Mesothelial cell of epicardium (in vitro differentiated cells): ENCODE measurements at regions not wholly inside any gene's neighbourhood (a gene's known extent, or its start where the extent isn't known, plus 50 kb on each side); places are given as distances from the start of the nearest gene placed in this dataset.
"Not testable (repeated sequence)": the region's sequence is repeated elsewhere in the genome, so short reads cannot be mapped to it uniquely, and the experiment has no call there.

Source experiments
- DNase-seq, 2 experiments: peaks; one replicate each; pipeline ENCODE4 v3.0.0; 2021; ENCODE audit warnings: low spot score in 2 of 2; ENCODE audit not compliant: unreplicated experiment in 2 of 2
- H3K27ac Mint-ChIP-seq: 2 replicates; pipeline ENCODE4 v1.8.0; 2021; ENCODE audit warnings: mixed read lengths
- H3K27me3 Mint-ChIP-seq: 2 replicates; pipeline ENCODE4 v1.8.0; 2021; ENCODE audit warnings: low read depth, mixed read lengths
- H3K36me3 Mint-ChIP-seq: 2 replicates; pipeline ENCODE4 v1.8.0; 2021; ENCODE audit warnings: mixed read lengths
- H3K4me1 Mint-ChIP-seq: 2 replicates; pipeline ENCODE4 v1.8.0; 2021; ENCODE audit warnings: mixed read lengths
- H3K4me3 Mint-ChIP-seq: 2 replicates; pipeline ENCODE4 v1.8.0; 2021; ENCODE audit warnings: mild to moderate bottlenecking, moderate library complexity, mixed read lengths
- H3K9me3 Mint-ChIP-seq: 2 replicates; pipeline ENCODE4 v1.8.0; 2021; ENCODE audit warnings: mixed read lengths
- TF ChIP-seq, protein P1 (sequence below): fragments of 200-600 bp; sonication (generic); IDR thresholded peaks from one replicate; pipeline ENCODE4 v1.5.0; 2021; ENCODE audit warnings: antibody characterized with exemption; ENCODE audit not compliant: unreplicated experiment

- not testable (repeated sequence) for H3K36me3 Mint-ChIP-seq
These were observed 51.5 kb upstream of the CDC42EP3 start for GRCh38 chr2:37722971-37723370.

GRCh38 chr2:37730037-37730818 is 58.8 kb upstream of the CDC42EP3 start:
- DNase-seq = no peak
- Mint-ChIP-seq H3K4me3 (no peak overlapping the region), H3K36me3 (no peaks in the 10 kb centered on the region), H3K4me1 (peaks cover 35% of the 10 kb centered on the region), H3K27me3 (no peaks in the 10 kb centered on the region), H3K27ac (peak overlapping the region; percentile 82), H3K9me3 (no peaks in the 10 kb centered on the region)
- TF ChIP-seq, protein P1, sequence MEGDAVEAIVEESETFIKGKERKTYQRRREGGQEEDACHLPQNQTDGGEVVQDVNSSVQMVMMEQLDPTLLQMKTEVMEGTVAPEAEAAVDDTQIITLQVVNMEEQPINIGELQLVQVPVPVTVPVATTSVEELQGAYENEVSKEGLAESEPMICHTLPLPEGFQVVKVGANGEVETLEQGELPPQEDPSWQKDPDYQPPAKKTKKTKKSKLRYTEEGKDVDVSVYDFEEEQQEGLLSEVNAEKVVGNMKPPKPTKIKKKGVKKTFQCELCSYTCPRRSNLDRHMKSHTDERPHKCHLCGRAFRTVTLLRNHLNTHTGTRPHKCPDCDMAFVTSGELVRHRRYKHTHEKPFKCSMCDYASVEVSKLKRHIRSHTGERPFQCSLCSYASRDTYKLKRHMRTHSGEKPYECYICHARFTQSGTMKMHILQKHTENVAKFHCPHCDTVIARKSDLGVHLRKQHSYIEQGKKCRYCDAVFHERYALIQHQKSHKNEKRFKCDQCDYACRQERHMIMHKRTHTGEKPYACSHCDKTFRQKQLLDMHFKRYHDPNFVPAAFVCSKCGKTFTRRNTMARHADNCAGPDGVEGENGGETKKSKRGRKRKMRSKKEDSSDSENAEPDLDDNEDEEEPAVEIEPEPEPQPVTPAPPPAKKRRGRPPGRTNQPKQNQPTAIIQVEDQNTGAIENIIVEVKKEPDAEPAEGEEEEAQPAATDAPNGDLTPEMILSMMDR = no peak

More at GRCh38 chr2:37722971-37723370, 51.5 kb upstream of the CDC42EP3 start:
- H3K27ac Mint-ChIP-seq, H3K4me3 Mint-ChIP-seq, H3K4me1 Mint-ChIP-seq, DNase-seq, H3K27me3 Mint-ChIP-seq: not testable (repeated sequence)
- peaks cover 11% of the 10 kb centered on the region for H3K9me3 Mint-ChIP-seq

GRCh38 chr2:37732412-37732811 is 61.0 kb upstream of the CDC42EP3 start:
- H3K4me3 Mint-ChIP-seq, H3K27me3 Mint-ChIP-seq, H3K9me3 Mint-ChIP-seq, DNase-seq, H3K27ac Mint-ChIP-seq, H3K36me3 Mint-ChIP-seq: not testable (repeated sequence)
- peaks cover 49% of the 10 kb centered on the region for H3K4me1 Mint-ChIP-seq

DNA sequence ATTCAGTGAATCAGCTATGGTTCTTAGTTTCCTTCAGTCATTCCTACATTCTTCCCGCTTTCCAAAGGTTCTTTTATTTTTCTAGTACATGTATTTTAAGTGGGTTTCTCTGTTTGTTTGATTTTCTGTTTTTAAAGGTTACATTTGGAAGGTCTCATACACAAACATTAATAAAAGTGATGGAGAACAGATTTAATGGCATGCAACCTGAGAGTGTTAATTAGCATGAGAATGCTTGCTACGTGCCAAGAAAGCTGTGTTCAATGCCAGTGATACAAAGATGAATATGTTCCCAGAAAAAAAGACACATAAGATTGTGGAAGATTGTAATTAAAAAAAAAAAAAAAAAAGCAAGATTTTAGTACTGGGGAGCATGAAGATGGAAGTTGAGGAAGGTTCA is 61.8 kb upstream of the CDC42EP3 start:
- Mint-ChIP-seq H3K4me1 (peaks cover 54% of the 10 kb centered on the region), H3K27me3 (no peaks in the 10 kb centered on the region), H3K4me3 (no peak overlapping the region), H3K27ac (no peak overlapping the region), H3K36me3 (no peaks in the 10 kb centered on the region), H3K9me3 (no peaks in the 10 kb centered on the region)
- DNase-seq = no peak
- TF ChIP-seq, protein P1 = no peak

- H3K4me3 Mint-ChIP-seq = not testable (repeated sequence)
These were observed 62.5 kb upstream of the CDC42EP3 start for GRCh38 chr2:37733955-37734354.

DNA sequence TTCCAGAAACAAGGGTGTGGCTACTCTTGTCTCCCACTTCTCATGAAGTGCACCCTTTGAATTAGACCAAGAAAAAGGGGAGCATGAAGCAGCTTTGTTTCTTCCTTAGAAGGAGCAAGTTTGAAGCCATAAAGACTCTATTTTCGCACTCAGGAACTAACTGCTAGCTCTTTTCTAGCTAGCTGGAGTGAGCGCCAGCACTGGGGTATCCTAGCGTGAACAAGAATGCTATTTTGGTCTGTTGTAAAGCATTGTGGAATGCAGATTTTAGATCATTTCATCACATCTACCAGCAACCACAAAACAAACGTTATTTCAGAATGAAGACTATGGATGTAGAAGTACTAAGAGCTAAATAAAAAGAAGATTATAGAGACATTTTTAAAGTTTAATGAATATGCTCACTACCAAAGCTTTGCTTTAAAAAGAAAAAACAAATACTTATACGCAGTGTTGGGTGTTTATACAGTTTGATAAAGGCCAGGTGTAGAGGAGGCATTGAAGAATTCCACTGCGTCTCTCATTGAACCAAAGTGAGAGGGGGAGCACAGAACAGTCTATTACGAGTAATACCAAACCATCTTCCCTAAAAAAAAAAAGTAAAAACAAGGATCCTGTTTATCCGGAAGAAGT is 63.6 kb upstream of the CDC42EP3 start:
- not testable (repeated sequence) for H3K36me3 Mint-ChIP-seq, H3K9me3 Mint-ChIP-seq, DNase-seq, H3K4me3 Mint-ChIP-seq, H3K27me3 Mint-ChIP-seq
- peaks cover 58% of the 10 kb centered on the region for H3K4me1 Mint-ChIP-seq
- H3K27ac Mint-ChIP-seq = peak overlapping the region; percentile 28

More at GRCh38 chr2:37733955-37734354, 62.5 kb upstream of the CDC42EP3 start:
- not testable (repeated sequence) for H3K36me3 Mint-ChIP-seq, H3K9me3 Mint-ChIP-seq, H3K27ac Mint-ChIP-seq, H3K27me3 Mint-ChIP-seq, DNase-seq
- peaks cover 59% of the 10 kb centered on the region for H3K4me1 Mint-ChIP-seq

GRCh38 chr2:37735524-37735910 is 64.1 kb upstream of the CDC42EP3 start:
- H3K9me3 Mint-ChIP-seq, H3K4me3 Mint-ChIP-seq, H3K27me3 Mint-ChIP-seq, DNase-seq, H3K36me3 Mint-ChIP-seq, H3K27ac Mint-ChIP-seq: not testable (repeated sequence)
- H3K4me1 Mint-ChIP-seq = peaks cover 54% of the 10 kb centered on the region

GRCh38 chr2:37737507-37737906 is 66.1 kb upstream of the CDC42EP3 start:
- no peaks in the 10 kb centered on the region for H3K36me3 Mint-ChIP-seq
- peaks cover 40% of the 10 kb centered on the region for H3K4me1 Mint-ChIP-seq
- no peaks in the 10 kb centered on the region for H3K9me3 Mint-ChIP-seq
- TF ChIP-seq, protein P1 = no peak
- peak overlapping the region; percentile 35 for H3K27ac Mint-ChIP-seq
- no peak for DNase-seq
- H3K27me3 Mint-ChIP-seq = no peaks in the 10 kb centered on the region
- H3K4me3 Mint-ChIP-seq = no peak overlapping the region
